ENCODE measurements at regions not wholly inside any gene's neighbourhood (a gene's known extent, or its start where the extent isn't known, plus 50 kb on each side); places are given as distances from the start of the nearest gene placed in this dataset.

DNA sequence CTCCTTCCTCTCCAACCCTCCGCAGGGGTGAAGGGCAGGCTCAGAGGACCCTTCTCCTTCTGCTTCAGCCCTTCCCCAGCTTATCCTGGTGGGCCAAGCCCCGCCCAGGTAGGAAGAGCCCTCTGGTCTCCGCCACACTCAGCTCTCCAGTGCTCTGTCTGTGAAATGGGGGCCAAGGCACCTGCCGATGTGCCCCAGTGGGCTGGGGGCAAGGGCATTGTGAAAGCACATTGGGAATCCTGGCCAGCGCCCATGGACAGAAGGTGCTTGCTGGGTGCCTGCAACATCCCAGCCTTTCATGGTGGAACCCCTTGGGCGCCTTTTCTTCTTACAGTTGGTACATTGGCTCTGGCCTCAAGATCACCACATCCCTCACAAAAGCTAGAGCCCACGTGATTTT is 150.8 kb downstream of the INHBB start:
- TF ChIP-seq, protein P1, sequence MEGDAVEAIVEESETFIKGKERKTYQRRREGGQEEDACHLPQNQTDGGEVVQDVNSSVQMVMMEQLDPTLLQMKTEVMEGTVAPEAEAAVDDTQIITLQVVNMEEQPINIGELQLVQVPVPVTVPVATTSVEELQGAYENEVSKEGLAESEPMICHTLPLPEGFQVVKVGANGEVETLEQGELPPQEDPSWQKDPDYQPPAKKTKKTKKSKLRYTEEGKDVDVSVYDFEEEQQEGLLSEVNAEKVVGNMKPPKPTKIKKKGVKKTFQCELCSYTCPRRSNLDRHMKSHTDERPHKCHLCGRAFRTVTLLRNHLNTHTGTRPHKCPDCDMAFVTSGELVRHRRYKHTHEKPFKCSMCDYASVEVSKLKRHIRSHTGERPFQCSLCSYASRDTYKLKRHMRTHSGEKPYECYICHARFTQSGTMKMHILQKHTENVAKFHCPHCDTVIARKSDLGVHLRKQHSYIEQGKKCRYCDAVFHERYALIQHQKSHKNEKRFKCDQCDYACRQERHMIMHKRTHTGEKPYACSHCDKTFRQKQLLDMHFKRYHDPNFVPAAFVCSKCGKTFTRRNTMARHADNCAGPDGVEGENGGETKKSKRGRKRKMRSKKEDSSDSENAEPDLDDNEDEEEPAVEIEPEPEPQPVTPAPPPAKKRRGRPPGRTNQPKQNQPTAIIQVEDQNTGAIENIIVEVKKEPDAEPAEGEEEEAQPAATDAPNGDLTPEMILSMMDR (IDR thresholded peaks at IDR 0.05), result no peak
- TF ChIP-seq EZH2phosphoT487 (IDR thresholded peaks at IDR 0.05) (no peak), EZH2 (IDR thresholded peaks at IDR 0.05) (no peak)
